Ishikawa (cell line): ENCODE measurements at regions not wholly inside any gene's neighbourhood (a gene's known extent, or its start where the extent isn't known, plus 50 kb on each side); places are given as distances from the start of the nearest gene placed in this dataset.

ENCODE experiments used
- EGR1 ChIP-seq: IDR thresholded peaks from 2 replicates; pipeline ENCODE4 v1.6.1; 2012
- EP300 ChIP-seq: IDR thresholded peaks from 2 replicates; pipeline ENCODE4 v1.6.1; 2012; ENCODE audit warnings: borderline replicate concordance
- TAF1 ChIP-seq: IDR thresholded peaks from 2 replicates; pipeline ENCODE4 v1.6.1; 2012; ENCODE audit warnings: low read depth, mild to moderate bottlenecking
- TF ChIP-seq, protein P1 (sequence below): IDR thresholded peaks from 2 replicates; pipeline ENCODE4 v1.6.1; 2012; ENCODE audit warnings: low read depth, mild to moderate bottlenecking

GRCh38 chr9:129336601-129337331 is 158.7 kb upstream of the IER5L start:
- TF ChIP-seq EGR1 (no peak), TAF1 (peak; percentile 41; the same call in 1 of the 2 replicates), EP300 (no peak)
- TF ChIP-seq, protein P1, sequence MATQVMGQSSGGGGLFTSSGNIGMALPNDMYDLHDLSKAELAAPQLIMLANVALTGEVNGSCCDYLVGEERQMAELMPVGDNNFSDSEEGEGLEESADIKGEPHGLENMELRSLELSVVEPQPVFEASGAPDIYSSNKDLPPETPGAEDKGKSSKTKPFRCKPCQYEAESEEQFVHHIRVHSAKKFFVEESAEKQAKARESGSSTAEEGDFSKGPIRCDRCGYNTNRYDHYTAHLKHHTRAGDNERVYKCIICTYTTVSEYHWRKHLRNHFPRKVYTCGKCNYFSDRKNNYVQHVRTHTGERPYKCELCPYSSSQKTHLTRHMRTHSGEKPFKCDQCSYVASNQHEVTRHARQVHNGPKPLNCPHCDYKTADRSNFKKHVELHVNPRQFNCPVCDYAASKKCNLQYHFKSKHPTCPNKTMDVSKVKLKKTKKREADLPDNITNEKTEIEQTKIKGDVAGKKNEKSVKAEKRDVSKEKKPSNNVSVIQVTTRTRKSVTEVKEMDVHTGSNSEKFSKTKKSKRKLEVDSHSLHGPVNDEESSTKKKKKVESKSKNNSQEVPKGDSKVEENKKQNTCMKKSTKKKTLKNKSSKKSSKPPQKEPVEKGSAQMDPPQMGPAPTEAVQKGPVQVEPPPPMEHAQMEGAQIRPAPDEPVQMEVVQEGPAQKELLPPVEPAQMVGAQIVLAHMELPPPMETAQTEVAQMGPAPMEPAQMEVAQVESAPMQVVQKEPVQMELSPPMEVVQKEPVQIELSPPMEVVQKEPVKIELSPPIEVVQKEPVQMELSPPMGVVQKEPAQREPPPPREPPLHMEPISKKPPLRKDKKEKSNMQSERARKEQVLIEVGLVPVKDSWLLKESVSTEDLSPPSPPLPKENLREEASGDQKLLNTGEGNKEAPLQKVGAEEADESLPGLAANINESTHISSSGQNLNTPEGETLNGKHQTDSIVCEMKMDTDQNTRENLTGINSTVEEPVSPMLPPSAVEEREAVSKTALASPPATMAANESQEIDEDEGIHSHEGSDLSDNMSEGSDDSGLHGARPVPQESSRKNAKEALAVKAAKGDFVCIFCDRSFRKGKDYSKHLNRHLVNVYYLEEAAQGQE: no peak
